Gastrocnemius medialis (tissue), 4 donors: ENCODE measurements at regions not wholly inside any gene's neighbourhood (a gene's known extent, or its start where the extent isn't known, plus 50 kb on each side); places are given as distances from the start of the nearest gene placed in this dataset.

Experiments used
- CTCF ChIP-seq, 5 experiments: fragments of 450-650 bp in 3 of 5; fragments of 200-600 bp in 2 of 5; sonication (generic) in 2 of 5; IDR thresholded peaks in 4 of 5; conservative IDR thresholded peaks in 1 of 5; 1 replicate in 4 of 5; 2 replicates in 1 of 5; pipeline ENCODE4 v1.5.1; 2016 to 2019; ENCODE audit warnings: antibody characterized with exemption in 5 of 5, mild to moderate bottlenecking in 3 of 5, moderate library complexity in 3 of 5
- POLR2A ChIP-seq, 2 donors: fragments of 450-650 bp; IDR thresholded peaks; one replicate each; pipeline ENCODE4 v1.6.1; 2017; ENCODE audit warnings: antibody characterized with exemption in 2 of 2, mild to moderate bottlenecking in 2 of 2, moderate library complexity in 2 of 2

- TF ChIP-seq CTCF (IDR thresholded peaks at IDR 0.05 in 4 of 5, conservative IDR thresholded peaks at IDR 0.05 in 1 of 5): no peak
- TF ChIP-seq POLR2A (IDR thresholded peaks at IDR 0.05): no peak
Measured at GRCh38 chr18:10299643-10300042, 154.8 kb upstream of the APCDD1 start.
